UCSD-AML1 (cell line): ENCODE measurements at regions not wholly inside any gene's neighbourhood (a gene's known extent, or its start where the extent isn't known, plus 50 kb on each side); places are given as distances from the start of the nearest gene placed in this dataset.
"Not testable (repeated sequence)": the region's sequence is repeated elsewhere in the genome, so short reads cannot be mapped to it uniquely, and the experiment has no call there.

ENCODE experiments used
- DNase-seq: peaks from one replicate; lab custom pipeline; 2025; ENCODE audit not compliant: unreplicated experiment; lab: John Stamatoyannopoulos, UW

DNA sequence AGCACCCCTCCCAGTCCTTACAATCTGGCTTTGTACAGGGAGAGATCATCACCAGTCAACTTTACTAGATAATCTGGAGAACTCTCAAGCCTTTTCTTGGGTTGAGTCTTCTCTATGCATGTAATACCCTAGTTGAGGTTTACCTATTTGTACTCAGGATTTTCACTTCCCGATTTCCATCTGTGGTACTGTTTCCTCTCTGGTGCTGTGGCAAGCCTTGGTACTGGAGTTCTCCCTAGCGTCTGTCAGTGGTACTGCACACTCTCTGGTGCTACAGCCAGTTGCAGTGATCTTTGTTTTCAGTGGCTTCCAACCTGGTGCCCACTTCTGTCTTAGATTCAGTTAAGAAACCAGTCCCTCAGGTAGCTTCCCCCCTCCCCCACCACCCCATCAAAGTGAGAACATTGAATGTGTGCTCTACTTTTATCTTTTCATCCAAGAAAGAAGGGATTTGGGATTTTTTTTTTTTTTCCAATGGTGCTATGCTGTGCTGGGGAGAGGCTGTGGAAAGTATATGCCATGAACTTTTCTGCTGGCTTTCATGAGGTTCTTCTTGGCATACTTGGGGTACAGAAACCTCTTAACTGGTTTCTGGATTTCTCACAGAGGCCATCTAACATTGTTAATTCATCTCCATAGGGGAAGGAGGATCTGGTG lies 69.4 kb upstream of the EVL start:
- peak; percentile 49 for DNase-seq

DNA sequence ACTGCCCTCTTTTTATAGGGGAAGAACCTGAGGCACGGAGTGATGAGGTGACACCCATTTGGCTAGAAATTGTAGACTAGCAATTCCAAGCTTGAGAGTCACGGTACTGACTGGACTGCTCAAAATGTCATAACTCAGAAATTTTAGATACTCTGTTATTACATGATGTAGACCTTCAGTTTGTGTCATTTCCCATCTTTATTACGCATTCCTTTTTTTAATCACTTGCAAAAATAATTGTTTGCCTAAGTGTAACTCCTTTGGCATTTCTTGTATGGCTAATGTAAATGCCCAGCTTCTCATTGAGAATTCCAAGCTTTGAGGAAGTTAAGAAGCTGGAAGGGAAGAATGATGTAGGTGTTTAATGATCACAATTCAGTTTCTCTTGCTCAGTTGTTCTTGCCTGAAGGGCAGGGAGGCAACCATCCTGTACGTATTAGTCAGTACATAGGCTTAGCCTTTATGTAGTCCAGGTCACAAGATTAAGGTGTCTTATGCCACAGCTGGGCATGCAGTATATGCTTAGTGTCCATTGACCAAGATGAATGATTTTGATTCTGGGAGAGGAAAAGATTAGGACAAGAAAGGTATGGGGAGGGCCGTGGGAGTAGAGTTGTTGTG lies 68.2 kb upstream of the EVL start:
- no peak for DNase-seq

DNA sequence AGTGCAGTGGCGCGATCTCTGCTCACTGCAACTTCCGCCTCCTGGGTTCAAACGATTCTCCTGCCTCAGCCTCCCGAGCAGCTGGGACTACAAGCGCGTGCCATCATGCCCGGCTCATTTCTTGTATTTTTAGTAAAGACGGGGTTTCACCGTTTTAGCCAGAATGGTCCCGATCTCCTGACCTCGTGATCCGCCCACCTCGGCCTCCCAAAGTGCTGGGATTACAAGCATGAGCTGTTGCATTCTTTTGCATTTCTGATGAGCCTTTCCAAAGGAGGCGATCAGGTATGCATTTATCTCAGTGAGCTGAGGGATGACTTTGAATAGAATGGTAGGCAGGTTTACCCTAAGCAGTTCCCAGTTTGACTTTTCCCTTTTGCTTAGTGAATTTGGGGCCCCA lies 64.8 kb upstream of the EVL start:
- not testable (repeated sequence) for DNase-seq

DNA sequence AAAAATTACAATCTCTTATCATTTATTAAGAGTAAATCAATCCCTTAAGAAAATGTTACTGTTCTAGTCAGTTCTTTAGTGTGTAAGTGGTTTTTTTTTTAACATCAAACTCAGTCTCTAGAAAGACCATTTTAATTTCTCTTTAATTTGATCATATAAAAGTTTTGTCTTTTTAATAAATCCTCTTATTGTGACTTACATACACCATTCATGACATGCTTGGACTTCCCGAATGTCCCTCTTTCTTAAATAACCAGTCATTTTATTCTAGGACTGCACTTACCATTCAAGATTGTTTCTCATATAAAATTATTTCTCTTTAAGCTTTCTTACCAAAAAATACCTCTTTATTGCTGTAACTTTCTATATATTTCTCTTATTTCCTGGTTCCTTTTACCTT lies 60.8 kb upstream of the EVL start:
- DNase-seq: no peak

DNA sequence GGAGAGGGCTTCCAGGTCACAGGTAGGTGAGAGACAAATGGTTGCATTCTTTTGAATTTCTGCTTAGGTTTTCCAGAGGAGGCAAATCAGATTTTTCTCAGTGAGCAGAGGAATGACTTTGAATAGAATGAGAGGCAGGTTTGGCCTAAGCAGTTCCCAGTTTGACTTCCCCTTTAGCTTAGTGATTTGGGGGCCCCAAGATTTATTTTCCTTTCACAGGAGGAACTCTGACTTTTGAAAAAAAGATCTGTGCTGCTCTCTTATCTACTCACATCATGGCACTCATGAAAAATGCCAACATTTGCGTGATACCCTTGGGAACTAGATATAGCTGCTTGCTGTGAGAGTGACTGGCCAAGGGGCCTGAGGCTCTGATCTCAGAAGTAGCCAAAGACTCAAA lies 58.0 kb upstream of the EVL start:
- DNase-seq: no peak

DNA sequence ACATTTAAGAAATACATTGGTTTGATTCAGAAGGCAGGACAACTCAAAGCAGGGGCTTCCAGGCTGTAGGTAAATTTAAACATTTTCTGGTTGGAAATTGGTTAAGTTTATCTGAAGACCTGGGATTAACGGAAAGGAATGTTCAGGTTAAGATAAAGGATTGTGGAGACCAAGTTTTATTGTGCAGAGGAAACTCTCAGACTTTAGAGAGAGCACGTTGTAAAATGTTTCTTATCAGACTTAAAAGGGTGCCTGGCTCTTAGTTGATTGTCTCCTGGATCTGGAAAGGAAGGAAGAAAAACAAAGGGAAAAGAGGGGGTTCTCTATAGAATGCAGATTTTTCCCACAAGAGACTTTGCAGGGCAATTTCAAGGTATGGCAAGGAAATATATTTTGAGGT lies 55.4 kb upstream of the EVL start:
- not testable (repeated sequence) for DNase-seq

DNA sequence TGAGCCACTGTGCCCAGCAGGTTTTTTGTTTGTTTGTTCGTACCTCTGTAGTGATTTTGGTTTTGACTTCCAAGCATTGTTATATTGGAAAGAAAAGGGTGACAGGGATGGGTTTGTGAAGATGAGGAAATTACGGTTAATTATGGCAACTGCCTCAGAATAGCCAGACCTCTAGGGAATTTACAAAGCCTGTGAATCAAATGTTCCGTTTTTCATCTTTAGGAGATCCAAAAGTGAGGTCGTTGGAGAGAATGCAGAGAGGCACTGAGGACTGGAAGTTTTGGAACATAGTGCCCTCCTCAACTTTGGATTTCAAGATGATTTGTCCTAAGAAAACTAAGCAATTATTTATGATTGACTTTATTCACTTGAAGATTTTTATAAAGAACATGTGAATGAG lies 54.5 kb upstream of the EVL start:
- DNase-seq: no peak

DNA sequence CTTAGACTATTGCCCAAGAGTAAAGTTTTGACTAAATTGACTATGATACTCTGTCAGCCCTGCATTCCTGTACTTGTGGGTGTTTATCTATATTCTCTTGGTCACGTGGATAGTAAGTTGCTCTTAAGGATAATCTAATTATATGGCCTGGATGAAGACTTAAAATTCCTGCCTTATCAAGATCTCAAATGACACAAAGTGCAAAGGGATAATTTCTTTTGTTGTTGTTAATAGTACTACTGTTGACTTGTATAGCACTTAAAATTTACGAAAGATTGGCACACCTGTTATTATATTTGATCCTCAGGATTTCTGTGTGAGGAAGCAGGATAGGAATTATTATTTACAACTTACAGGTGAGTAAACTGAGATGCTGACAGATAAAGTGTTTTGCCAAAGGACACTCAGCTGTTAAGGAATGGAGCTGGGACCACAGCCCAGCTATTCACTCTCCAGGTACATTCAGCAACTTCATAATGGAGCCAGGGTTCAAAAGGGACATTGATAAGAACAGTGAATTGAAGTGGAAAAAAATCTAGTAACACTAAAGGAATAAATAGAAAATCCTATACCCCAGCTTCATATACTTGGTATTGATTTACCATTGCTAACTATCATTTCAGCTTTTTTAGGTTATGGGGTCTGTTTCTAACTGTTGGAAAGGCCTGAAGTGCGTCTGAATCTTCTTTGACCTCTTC lies 53.4 kb upstream of the EVL start:
- no peak for DNase-seq

DNA sequence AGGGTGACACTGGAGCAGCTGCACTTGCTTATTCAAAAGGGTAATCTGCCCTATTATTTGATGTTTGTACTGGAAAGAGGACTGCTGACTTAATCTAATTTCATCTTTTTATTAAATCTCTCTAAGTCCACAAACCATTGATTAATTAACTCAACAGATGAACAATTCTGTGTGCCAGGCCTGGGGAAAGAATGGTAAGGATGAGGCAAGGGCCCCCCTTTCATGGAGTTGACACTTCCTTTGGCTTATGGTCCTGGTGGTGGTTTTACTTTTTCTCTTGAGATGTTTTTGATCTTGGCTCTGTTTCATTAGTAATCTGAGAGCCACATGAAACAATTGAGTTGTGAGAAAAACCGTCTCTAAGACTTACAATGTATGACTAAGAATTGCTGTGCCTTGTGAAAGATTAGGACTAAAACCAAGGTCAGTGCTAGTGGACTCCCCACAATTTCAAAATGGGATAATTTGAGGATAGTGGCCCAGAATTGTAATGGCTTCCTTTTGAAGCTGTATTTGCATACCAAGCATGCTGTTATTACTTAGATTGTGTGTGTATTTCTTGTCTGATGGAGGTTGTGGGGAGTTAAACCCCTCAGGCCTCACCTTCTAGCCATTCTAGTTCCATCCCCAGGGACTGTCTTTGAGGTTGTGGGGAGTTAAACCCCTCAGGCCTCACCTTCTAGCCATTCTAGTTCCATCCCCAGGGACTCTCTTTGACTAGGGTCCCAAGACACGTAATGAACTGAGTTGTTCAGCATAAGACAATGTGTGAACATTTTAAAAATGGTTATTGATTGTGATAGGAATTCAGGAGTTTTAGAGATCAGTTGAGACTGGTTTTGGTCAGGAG lies 52.5 kb upstream of the EVL start:
- no peak for DNase-seq

DNA sequence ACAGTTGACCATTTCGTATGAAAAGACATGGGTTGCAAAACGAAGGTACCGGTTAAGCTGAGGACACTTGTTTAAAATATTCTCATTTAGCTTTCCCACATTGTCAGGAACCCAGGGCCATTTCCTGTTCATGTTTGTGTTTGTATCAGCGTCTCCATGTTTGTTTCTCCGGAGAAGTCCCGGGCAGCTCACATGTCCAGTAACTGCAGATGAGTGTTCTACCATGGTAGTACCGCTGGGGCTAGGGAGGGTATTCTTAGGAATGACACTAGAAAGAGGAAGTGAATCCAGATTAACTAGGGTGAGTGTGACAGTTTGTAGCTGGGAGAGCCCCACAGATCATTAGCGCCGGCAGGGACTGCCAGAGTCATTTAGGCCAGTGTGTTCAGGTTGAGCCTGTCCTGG lies 50.0 kb upstream of the EVL start:
- DNase-seq: peak; percentile 22
